ENCODE measurements at regions not wholly inside any gene's neighbourhood (a gene's known extent, or its start where the extent isn't known, plus 50 kb on each side); places are given as distances from the start of the nearest gene placed in this dataset.

- Histone ChIP-seq H3K36me3 (ENCODE audit: control insufficient read depth in 2 of 2, insufficient read depth in 2 of 2, low read length in 2 of 2) (no peaks in the 10 kb centered on the region), H3K27me3 (ENCODE audit: control insufficient read depth in 1 of 2, insufficient read depth in 2 of 2, low read length in 2 of 2) (no peaks in the 10 kb centered on the region), H3K4me1 (ENCODE audit: control insufficient read depth, insufficient read depth, low read length) (no peaks in the 10 kb centered on the region), H3K9ac (ENCODE audit: low read length in 2 of 2) (no peak overlapping the region), H3K27ac (ENCODE audit: low read length) (no peak overlapping the region), H3K4me3 (ENCODE audit: low read length in 2 of 2) (no peak overlapping the region), H3K9me3 (ENCODE audit: control insufficient read depth in 2 of 2, low read length in 2 of 2) (no peaks in the 10 kb centered on the region)
Observed at GRCh38 chr5:167482555-167482954, 808.9 kb upstream of the WWC1 start.

GRCh38 chr5:167485061-167485774, 806.2 kb upstream of the WWC1 start:
- no peaks in the 10 kb centered on the region for H3K27me3 ChIP-seq (ENCODE audit: control insufficient read depth in 1 of 2, insufficient read depth in 2 of 2, low read length in 2 of 2)
- no peaks in the 10 kb centered on the region for H3K4me1 ChIP-seq (ENCODE audit: control insufficient read depth, insufficient read depth, low read length)
- H3K9me3 ChIP-seq (ENCODE audit: control insufficient read depth in 2 of 2, low read length in 2 of 2) = no peaks in the 10 kb centered on the region
- H3K9ac ChIP-seq (ENCODE audit: low read length in 2 of 2) = no peak overlapping the region
- no peak overlapping the region for H3K27ac ChIP-seq (ENCODE audit: low read length)
- H3K36me3 ChIP-seq (ENCODE audit: control insufficient read depth in 2 of 2, insufficient read depth in 2 of 2, low read length in 2 of 2) = no peaks in the 10 kb centered on the region
- H3K4me3 ChIP-seq (ENCODE audit: low read length in 2 of 2) = no peak overlapping the region

GRCh38 chr5:167488371-167488770, 803.1 kb upstream of the WWC1 start:
- Histone ChIP-seq H3K36me3 (ENCODE audit: control insufficient read depth in 2 of 2, insufficient read depth in 2 of 2, low read length in 2 of 2) (no peaks in the 10 kb centered on the region), H3K4me1 (ENCODE audit: control insufficient read depth, insufficient read depth, low read length) (no peaks in the 10 kb centered on the region), H3K9me3 (ENCODE audit: control insufficient read depth in 2 of 2, low read length in 2 of 2) (no peaks in the 10 kb centered on the region), H3K9ac (ENCODE audit: low read length in 2 of 2) (no peak overlapping the region), H3K27ac (ENCODE audit: low read length) (no peak overlapping the region), H3K27me3 (ENCODE audit: control insufficient read depth in 1 of 2, insufficient read depth in 2 of 2, low read length in 2 of 2) (no peaks in the 10 kb centered on the region), H3K4me3 (ENCODE audit: low read length in 2 of 2) (no peak overlapping the region)

- H3K9ac ChIP-seq (ENCODE audit: low read length in 2 of 2) = no peak overlapping the region
- no peaks in the 10 kb centered on the region for H3K4me1 ChIP-seq (ENCODE audit: control insufficient read depth, insufficient read depth, low read length)
- H3K27ac ChIP-seq (ENCODE audit: low read length) = no peak overlapping the region
- H3K4me3 ChIP-seq (ENCODE audit: low read length in 2 of 2) = no peak overlapping the region
- H3K36me3 ChIP-seq (ENCODE audit: control insufficient read depth in 2 of 2, insufficient read depth in 2 of 2, low read length in 2 of 2) = no peaks in the 10 kb centered on the region
- H3K27me3 ChIP-seq (ENCODE audit: control insufficient read depth in 1 of 2, insufficient read depth in 2 of 2, low read length in 2 of 2) = no peaks in the 10 kb centered on the region
- H3K9me3 ChIP-seq (ENCODE audit: control insufficient read depth in 2 of 2, low read length in 2 of 2) = no peaks in the 10 kb centered on the region
Observed at GRCh38 chr5:167489202-167489601, 802.2 kb upstream of the WWC1 start.

GRCh38 chr5:167503926-167504720, 787.3 kb upstream of the WWC1 start:
- Histone ChIP-seq H3K36me3 (ENCODE audit: control insufficient read depth in 2 of 2, insufficient read depth in 2 of 2, low read length in 2 of 2) (no peaks in the 10 kb centered on the region), H3K9ac (ENCODE audit: low read length in 2 of 2) (no peak overlapping the region), H3K27me3 (ENCODE audit: control insufficient read depth in 1 of 2, insufficient read depth in 2 of 2, low read length in 2 of 2) (no peaks in the 10 kb centered on the region), H3K27ac (ENCODE audit: low read length) (no peak overlapping the region), H3K4me1 (ENCODE audit: control insufficient read depth, insufficient read depth, low read length) (no peaks in the 10 kb centered on the region), H3K4me3 (ENCODE audit: low read length in 2 of 2) (no peak overlapping the region), H3K9me3 (ENCODE audit: control insufficient read depth in 2 of 2, low read length in 2 of 2) (no peaks in the 10 kb centered on the region)

GRCh38 chr5:167507463-167508233, 783.8 kb upstream of the WWC1 start:
- no peaks in the 10 kb centered on the region for H3K9me3 ChIP-seq (ENCODE audit: control insufficient read depth in 2 of 2, low read length in 2 of 2)
- no peak overlapping the region for H3K4me3 ChIP-seq (ENCODE audit: low read length in 2 of 2)
- no peak overlapping the region for H3K9ac ChIP-seq (ENCODE audit: low read length in 2 of 2)
- no peaks in the 10 kb centered on the region for H3K36me3 ChIP-seq (ENCODE audit: control insufficient read depth in 2 of 2, insufficient read depth in 2 of 2, low read length in 2 of 2)
- no peaks in the 10 kb centered on the region for H3K4me1 ChIP-seq (ENCODE audit: control insufficient read depth, insufficient read depth, low read length)
- no peak overlapping the region for H3K27ac ChIP-seq (ENCODE audit: low read length)
- H3K27me3 ChIP-seq (ENCODE audit: control insufficient read depth in 1 of 2, insufficient read depth in 2 of 2, low read length in 2 of 2) = no peaks in the 10 kb centered on the region

GRCh38 chr5:167509076-167509475, 782.4 kb upstream of the WWC1 start:
- Histone ChIP-seq H3K36me3 (ENCODE audit: control insufficient read depth in 2 of 2, insufficient read depth in 2 of 2, low read length in 2 of 2) (no peaks in the 10 kb centered on the region), H3K27me3 (ENCODE audit: control insufficient read depth in 1 of 2, insufficient read depth in 2 of 2, low read length in 2 of 2) (no peaks in the 10 kb centered on the region), H3K4me1 (ENCODE audit: control insufficient read depth, insufficient read depth, low read length) (no peaks in the 10 kb centered on the region), H3K4me3 (ENCODE audit: low read length in 2 of 2) (no peak overlapping the region), H3K27ac (ENCODE audit: low read length) (no peak overlapping the region), H3K9ac (ENCODE audit: low read length in 2 of 2) (no peak overlapping the region), H3K9me3 (ENCODE audit: control insufficient read depth in 2 of 2, low read length in 2 of 2) (no peaks in the 10 kb centered on the region)

GRCh38 chr5:167511276-167511675, 780.2 kb upstream of the WWC1 start:
- Histone ChIP-seq H3K4me3 (ENCODE audit: low read length in 2 of 2) (no peak overlapping the region), H3K9me3 (ENCODE audit: control insufficient read depth in 2 of 2, low read length in 2 of 2) (no peaks in the 10 kb centered on the region), H3K9ac (ENCODE audit: low read length in 2 of 2) (no peak overlapping the region), H3K4me1 (ENCODE audit: control insufficient read depth, insufficient read depth, low read length) (no peaks in the 10 kb centered on the region), H3K36me3 (ENCODE audit: control insufficient read depth in 2 of 2, insufficient read depth in 2 of 2, low read length in 2 of 2) (no peaks in the 10 kb centered on the region), H3K27me3 (ENCODE audit: control insufficient read depth in 1 of 2, insufficient read depth in 2 of 2, low read length in 2 of 2) (no peaks in the 10 kb centered on the region), H3K27ac (ENCODE audit: low read length) (no peak overlapping the region)

GRCh38 chr5:167512111-167512510, 779.3 kb upstream of the WWC1 start:
- Histone ChIP-seq H3K27me3 (ENCODE audit: control insufficient read depth in 1 of 2, insufficient read depth in 2 of 2, low read length in 2 of 2) (no peaks in the 10 kb centered on the region), H3K4me1 (ENCODE audit: control insufficient read depth, insufficient read depth, low read length) (no peaks in the 10 kb centered on the region), H3K4me3 (ENCODE audit: low read length in 2 of 2) (no peak overlapping the region), H3K9ac (ENCODE audit: low read length in 2 of 2) (no peak overlapping the region), H3K9me3 (ENCODE audit: control insufficient read depth in 2 of 2, low read length in 2 of 2) (no peaks in the 10 kb centered on the region), H3K36me3 (ENCODE audit: control insufficient read depth in 2 of 2, insufficient read depth in 2 of 2, low read length in 2 of 2) (no peaks in the 10 kb centered on the region), H3K27ac (ENCODE audit: low read length) (no peak overlapping the region)

- Histone ChIP-seq H3K27me3 (ENCODE audit: control insufficient read depth in 1 of 2, insufficient read depth in 2 of 2, low read length in 2 of 2) (no peaks in the 10 kb centered on the region), H3K4me3 (ENCODE audit: low read length in 2 of 2) (no peak overlapping the region), H3K4me1 (ENCODE audit: control insufficient read depth, insufficient read depth, low read length) (no peaks in the 10 kb centered on the region), H3K9me3 (ENCODE audit: control insufficient read depth in 2 of 2, low read length in 2 of 2) (no peaks in the 10 kb centered on the region), H3K36me3 (ENCODE audit: control insufficient read depth in 2 of 2, insufficient read depth in 2 of 2, low read length in 2 of 2) (no peaks in the 10 kb centered on the region), H3K9ac (ENCODE audit: low read length in 2 of 2) (no peak overlapping the region), H3K27ac (ENCODE audit: low read length) (no peak overlapping the region)
Observed at GRCh38 chr5:167513381-167513780, 778.1 kb upstream of the WWC1 start.

All from stomach smooth muscle (tissue), 2 donors.